ENCODE measurements at regions not wholly inside any gene's neighbourhood (a gene's known extent, or its start where the extent isn't known, plus 50 kb on each side); places are given as distances from the start of the nearest gene placed in this dataset.

GRCh38 chr1:217281332-217281731 is 349.6 kb downstream of the GPATCH2 start:
- no peaks in the 10 kb centered on the region for H3K79me2 ChIP-seq (ENCODE audit: insufficient read depth, low read depth, low read length)
- no peaks in the 10 kb centered on the region for H3K36me3 ChIP-seq (ENCODE audit: insufficient read depth, low read length)
- TF ChIP-seq, protein P1, sequence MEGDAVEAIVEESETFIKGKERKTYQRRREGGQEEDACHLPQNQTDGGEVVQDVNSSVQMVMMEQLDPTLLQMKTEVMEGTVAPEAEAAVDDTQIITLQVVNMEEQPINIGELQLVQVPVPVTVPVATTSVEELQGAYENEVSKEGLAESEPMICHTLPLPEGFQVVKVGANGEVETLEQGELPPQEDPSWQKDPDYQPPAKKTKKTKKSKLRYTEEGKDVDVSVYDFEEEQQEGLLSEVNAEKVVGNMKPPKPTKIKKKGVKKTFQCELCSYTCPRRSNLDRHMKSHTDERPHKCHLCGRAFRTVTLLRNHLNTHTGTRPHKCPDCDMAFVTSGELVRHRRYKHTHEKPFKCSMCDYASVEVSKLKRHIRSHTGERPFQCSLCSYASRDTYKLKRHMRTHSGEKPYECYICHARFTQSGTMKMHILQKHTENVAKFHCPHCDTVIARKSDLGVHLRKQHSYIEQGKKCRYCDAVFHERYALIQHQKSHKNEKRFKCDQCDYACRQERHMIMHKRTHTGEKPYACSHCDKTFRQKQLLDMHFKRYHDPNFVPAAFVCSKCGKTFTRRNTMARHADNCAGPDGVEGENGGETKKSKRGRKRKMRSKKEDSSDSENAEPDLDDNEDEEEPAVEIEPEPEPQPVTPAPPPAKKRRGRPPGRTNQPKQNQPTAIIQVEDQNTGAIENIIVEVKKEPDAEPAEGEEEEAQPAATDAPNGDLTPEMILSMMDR (conservative IDR thresholded peaks at IDR 0.05; ENCODE audit: low read length): no peak
- no peak for TF ChIP-seq EZH2phosphoT487 (IDR thresholded peaks at IDR 0.05; ENCODE audit: borderline replicate concordance, low read depth, low read length)
- no peak overlapping the region for H2AFZ ChIP-seq (ENCODE audit: low read length)
- H3K27ac ChIP-seq (ENCODE audit: low read depth, low read length, poor library complexity, severe bottlenecking): no peak overlapping the region
- H3K9me3 ChIP-seq (ENCODE audit: low read length): no peaks in the 10 kb centered on the region
- no peak overlapping the region for H3K4me2 ChIP-seq (ENCODE audit: low read length)
- intact Hi-C loops (cut with micrococcal nuclease; ENCODE audit: unreplicated experiment): no loop called here
- ChIA-PET CTCF (ENCODE audit: unreplicated experiment) (no interaction called here), POLR2A (interaction anchor here (0.6 kb wide), 1 partner anchor 960 kb away, joined by 3 read pairs; no protein-coding TSS in a partner anchor)
- H3K9me2 ChIP-seq (ENCODE audit: insufficient read depth, low read length): no peaks in the 10 kb centered on the region
- DNase-seq (ENCODE audit: low spot score): no peak
- H3K4me3 ChIP-seq (ENCODE audit: low read depth, low read length, poor library complexity, severe bottlenecking): no peak overlapping the region
- no TSS peak for BruUV-seq (replicated peaks)
- H3K4me1 ChIP-seq (ENCODE audit: insufficient read depth, low read length, poor library complexity, severe bottlenecking): no peaks in the 10 kb centered on the region
- no peaks in the 10 kb centered on the region for H4K20me1 ChIP-seq (ENCODE audit: insufficient read depth, low read length)

DNA sequence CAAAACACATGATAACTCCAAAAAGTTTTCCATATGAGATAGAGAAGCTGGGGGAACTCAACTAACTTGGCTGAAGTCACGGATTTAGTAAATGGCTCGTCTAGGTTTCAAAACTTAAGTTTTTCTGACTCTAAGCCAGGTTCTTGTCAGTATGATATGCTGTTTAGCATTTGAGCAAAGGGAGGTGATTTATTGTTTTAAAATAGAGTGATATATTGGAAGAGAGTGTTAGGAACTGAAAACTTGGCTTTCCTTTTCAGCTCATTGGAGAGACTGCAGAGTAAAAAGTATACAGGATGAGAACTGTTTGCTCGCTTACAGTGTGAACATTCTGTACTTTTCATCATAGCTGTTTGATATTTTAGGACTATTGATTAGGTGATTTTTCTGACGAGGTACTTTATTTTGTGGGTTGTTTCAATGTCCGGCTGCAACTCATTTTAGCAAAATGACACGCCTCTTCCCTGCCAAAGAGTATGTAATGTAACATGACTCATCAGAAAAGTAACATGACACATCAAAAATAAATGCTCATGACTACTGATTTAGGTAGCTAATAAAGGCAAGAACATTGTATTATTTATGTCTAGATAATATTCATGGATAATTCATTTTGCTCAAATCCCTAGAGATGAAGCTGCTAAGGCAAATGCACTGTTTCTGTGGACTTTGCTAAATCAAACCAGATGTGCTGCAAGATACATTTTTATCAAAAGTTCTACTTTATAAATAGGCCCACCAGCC is 355.1 kb downstream of the GPATCH2 start:
- intact Hi-C loops (cut with micrococcal nuclease; ENCODE audit: unreplicated experiment): no loop called here
- Histone ChIP-seq H4K20me1 (ENCODE audit: insufficient read depth, low read length) (no peaks in the 10 kb centered on the region), H3K79me2 (ENCODE audit: insufficient read depth, low read depth, low read length) (no peaks in the 10 kb centered on the region), H3K36me3 (ENCODE audit: insufficient read depth, low read length) (no peaks in the 10 kb centered on the region), H3K4me2 (ENCODE audit: low read length) (no peak overlapping the region), H3K9me3 (ENCODE audit: low read length) (no peaks in the 10 kb centered on the region), H3K27ac (ENCODE audit: low read depth, low read length, poor library complexity, severe bottlenecking) (no peak overlapping the region), H2AFZ (ENCODE audit: low read length) (no peak overlapping the region), H3K9me2 (ENCODE audit: insufficient read depth, low read length) (no peaks in the 10 kb centered on the region), H3K4me3 (ENCODE audit: low read depth, low read length, poor library complexity, severe bottlenecking) (no peak overlapping the region), H3K4me1 (ENCODE audit: insufficient read depth, low read length, poor library complexity, severe bottlenecking) (no peaks in the 10 kb centered on the region)
- no peak for DNase-seq (ENCODE audit: low spot score)
- BruUV-seq (replicated peaks): no TSS peak
- no peak for TF ChIP-seq EZH2phosphoT487 (IDR thresholded peaks at IDR 0.05; ENCODE audit: borderline replicate concordance, low read depth, low read length)
- TF ChIP-seq, protein P1 (conservative IDR thresholded peaks at IDR 0.05; ENCODE audit: low read length): no peak
- ChIA-PET POLR2A (interaction anchor here (0.5 to 0.8 kb wide), 2 partner anchors 64 to 71 kb away, joined by 3 read pairs; no protein-coding TSS in a partner anchor), CTCF (ENCODE audit: unreplicated experiment) (no interaction called here)

- Histone ChIP-seq H3K36me3 (ENCODE audit: insufficient read depth, low read length) (no peaks in the 10 kb centered on the region), H3K27ac (ENCODE audit: low read depth, low read length, poor library complexity, severe bottlenecking) (no peak overlapping the region), H4K20me1 (ENCODE audit: insufficient read depth, low read length) (no peaks in the 10 kb centered on the region), H3K4me1 (ENCODE audit: insufficient read depth, low read length, poor library complexity, severe bottlenecking) (no peaks in the 10 kb centered on the region), H3K4me3 (ENCODE audit: low read depth, low read length, poor library complexity, severe bottlenecking) (no peak overlapping the region), H3K9me2 (ENCODE audit: insufficient read depth, low read length) (no peaks in the 10 kb centered on the region), H3K4me2 (ENCODE audit: low read length) (no peak overlapping the region), H2AFZ (ENCODE audit: low read length) (no peak overlapping the region), H3K79me2 (ENCODE audit: insufficient read depth, low read depth, low read length) (no peaks in the 10 kb centered on the region), H3K9me3 (ENCODE audit: low read length) (no peaks in the 10 kb centered on the region)
- TF ChIP-seq EZH2phosphoT487 (IDR thresholded peaks at IDR 0.05; ENCODE audit: borderline replicate concordance, low read depth, low read length): no peak
- TF ChIP-seq, protein P1 (conservative IDR thresholded peaks at IDR 0.05; ENCODE audit: low read length): no peak
- CTCF ChIA-PET (ENCODE audit: unreplicated experiment): no interaction called here
- no peak for DNase-seq (ENCODE audit: low spot score)
- BruUV-seq (replicated peaks): no TSS peak
- intact Hi-C loops (cut with micrococcal nuclease; ENCODE audit: unreplicated experiment): no loop called here
- POLR2A ChIA-PET: interaction anchor here (0.8 kb wide), 1 partner anchor 70 kb away, joined by 3 read pairs; no protein-coding TSS in a partner anchor
These were observed 355.8 kb downstream of the GPATCH2 start for GRCh38 chr1:217274927-217275654.

Data from OCI-LY7 (cell line).